ENCODE measurements at regions not wholly inside any gene's neighbourhood (a gene's known extent, or its start where the extent isn't known, plus 50 kb on each side); places are given as distances from the start of the nearest gene placed in this dataset.

- no peak for DNase-seq (ENCODE audit: low read depth in 2 of 2)
Observed at GRCh38 chr3:107428051-107428858, 51.0 kb downstream of the CCDC54 start.

- DNase-seq (ENCODE audit: low read depth in 2 of 2), result peak; percentile 17 to 36
Observed at GRCh38 chr3:107429320-107430181, 52.3 kb downstream of the CCDC54 start.

DNA sequence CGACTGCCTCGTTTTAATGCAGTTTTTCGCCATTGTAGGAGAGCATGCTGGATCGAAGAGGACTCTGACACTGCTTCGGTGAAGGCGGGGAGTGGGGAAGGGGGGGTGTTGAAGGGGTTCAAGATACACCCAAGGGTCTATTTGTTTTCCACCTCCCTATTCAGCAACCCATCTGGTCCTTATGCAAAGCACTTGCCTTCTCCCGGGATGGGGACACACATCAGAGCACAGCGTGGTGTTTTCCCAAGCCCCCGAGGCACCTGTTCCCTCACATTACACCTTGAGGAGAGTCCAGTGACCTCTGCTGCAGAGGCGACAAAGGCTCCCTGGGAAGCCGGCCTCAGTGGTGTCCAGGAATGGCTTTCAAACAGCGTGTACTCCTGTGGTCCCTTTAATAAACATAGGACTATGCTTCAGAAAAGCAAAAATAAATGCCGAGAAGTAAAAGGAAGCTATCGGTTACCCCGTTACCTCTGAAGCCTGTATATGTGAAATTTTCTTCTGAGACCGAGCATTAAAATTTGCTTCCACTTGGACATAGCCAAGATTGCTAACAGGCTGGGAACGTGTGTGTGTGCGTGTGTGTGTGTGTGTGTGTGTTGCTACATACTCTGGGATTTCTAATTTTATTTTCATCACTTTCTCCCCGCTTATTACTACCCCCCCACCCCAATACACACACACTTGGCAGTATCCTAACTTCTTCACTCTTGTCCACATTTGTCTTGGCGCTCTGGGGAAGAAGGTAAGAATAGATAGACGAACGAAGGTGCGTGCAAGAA, 53.2 kb downstream of the CCDC54 start:
- no peak for DNase-seq (ENCODE audit: low read depth in 2 of 2)

DNA sequence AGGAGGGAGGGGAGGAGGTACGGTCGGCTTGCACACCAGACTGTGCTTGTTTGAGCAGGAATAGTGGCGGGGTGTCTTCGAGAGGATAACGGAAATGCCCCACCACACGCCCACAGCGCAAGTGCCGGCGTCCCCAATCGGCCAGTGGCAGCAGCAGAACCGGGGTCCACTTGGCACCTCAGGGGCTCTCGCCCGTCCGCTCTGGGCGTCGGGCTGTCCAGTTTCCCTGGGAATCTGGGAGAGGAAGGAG, 53.7 kb downstream of the CCDC54 start:
- no peak for DNase-seq (ENCODE audit: low read depth in 2 of 2)

GRCh38 chr3:107431246-107432012, 54.2 kb downstream of the CCDC54 start:
- no peak for DNase-seq (ENCODE audit: low read depth in 2 of 2)

DNA sequence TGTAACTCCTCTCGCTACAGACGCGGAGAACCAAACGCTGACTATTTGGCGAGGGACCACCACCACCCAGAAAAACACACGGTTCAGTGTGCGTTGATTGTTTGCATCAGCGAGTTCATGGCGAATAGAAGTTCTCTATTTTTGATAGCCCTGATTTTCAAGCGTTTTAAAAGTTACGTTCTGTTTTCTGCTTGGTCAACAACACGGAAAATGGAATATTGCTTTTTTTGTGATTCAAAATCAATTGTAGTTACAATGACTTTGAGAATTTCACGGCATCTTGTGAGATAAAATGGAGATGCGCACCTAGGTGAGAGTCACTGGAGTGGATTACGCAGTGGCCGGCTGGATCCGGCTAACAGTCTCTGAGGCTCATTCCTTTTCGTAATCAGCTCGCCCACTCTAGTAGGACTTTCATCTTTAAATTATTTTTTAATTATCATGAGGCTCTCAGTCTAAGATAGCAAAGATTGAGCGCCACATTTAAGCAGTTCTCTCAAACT, 54.8 kb downstream of the CCDC54 start:
- no peak for DNase-seq (ENCODE audit: low read depth in 2 of 2)

- no peak for DNase-seq (ENCODE audit: low read depth in 2 of 2)
Observed at GRCh38 chr3:107432646-107433045, 55.4 kb downstream of the CCDC54 start.

GRCh38 chr3:107436029-107436428, 58.8 kb downstream of the CCDC54 start:
- no peak for DNase-seq (ENCODE audit: low read depth in 2 of 2)

DNA sequence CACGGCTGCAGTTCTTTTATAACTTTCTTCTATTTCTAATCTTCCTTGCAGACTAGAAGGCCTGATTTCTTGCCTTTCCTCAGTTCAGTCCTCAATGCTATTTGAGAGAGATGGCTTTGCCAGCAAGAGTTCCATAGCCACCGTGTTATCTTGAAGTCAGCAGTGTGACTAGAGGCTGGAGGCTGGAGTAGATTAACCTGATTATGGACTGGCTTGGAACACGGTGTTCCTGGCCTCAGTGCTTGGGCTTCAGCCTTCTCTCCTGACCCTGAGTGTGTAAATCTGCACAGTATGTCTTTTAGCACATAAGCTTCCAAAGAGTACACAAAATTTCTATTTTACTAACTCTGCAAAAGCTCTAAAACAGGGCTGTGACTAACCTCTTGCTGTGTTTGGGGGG, 61.4 kb downstream of the CCDC54 start:
- no peak for DNase-seq (ENCODE audit: low read depth in 2 of 2)

DNA sequence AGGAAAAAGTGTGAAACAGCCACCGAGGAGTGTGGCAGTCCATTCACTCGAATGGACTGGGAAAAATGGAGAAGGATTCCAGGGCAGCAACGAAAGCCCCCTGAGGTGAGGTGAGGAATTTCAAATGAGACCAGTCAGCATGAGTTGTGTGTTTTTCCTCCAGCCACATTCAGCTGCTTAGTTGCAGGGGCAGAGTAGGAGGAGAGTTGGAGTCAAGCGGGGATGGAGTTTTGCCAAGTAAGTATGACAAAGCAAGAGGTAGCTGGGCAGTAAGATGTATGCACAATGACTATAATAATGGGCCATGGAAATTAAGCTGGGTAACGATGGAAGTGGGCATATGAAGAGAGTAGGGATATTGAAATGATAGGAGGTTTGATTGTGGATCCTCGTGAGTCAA, 64.4 kb downstream of the CCDC54 start:
- DNase-seq (ENCODE audit: low read depth in 2 of 2), result no peak

DNA sequence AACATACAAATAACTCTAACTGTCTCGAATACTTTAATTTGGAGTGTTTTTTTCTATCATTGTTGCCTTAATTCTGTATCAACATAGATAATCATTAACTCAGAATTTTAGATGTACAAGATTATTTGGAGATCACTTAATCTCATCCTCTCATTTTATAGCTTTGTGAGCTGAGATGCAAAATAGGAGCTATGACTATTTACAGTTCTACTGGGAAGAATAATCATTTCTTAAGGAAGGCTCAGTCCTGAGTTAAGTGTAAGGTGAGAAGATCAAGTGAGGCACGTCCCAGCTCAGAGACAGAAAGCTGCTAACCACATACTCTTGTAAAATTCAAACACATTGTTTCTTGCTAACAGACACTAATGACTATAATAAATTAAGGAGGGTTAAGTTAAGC, 66.2 kb downstream of the CCDC54 start:
- DNase-seq (ENCODE audit: low read depth in 2 of 2), result no peak

GRCh38 chr3:107446706-107447105, 69.5 kb downstream of the CCDC54 start:
- DNase-seq (ENCODE audit: low read depth in 2 of 2), result no peak

GRCh38 chr3:107450254-107450893, 72.4 kb upstream of the BBX start:
- DNase-seq (ENCODE audit: low read depth in 2 of 2), result no peak

DNA sequence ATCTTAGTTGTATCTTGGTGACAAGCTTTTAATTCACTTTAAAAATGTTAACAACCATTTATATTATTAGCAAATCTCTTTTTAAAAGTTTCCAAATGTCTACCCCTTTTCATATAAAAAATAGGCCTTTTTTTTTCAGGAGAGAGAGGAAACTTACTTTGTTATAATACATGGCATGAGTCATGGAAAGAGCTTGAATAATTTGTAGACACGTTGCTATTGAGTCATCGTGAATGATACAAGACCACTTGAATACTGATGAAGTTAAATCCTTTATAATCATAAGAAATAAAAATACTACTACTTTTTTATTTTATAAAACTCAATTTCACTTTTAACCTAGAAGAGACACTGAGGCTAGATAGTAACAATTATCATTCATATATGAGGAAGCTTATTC, 70.3 kb upstream of the BBX start:
- no peak for DNase-seq (ENCODE audit: low read depth in 2 of 2)

- DNase-seq (ENCODE audit: low read depth in 2 of 2), result no peak
Observed at GRCh38 chr3:107453504-107453903, 69.3 kb upstream of the BBX start.

DNA sequence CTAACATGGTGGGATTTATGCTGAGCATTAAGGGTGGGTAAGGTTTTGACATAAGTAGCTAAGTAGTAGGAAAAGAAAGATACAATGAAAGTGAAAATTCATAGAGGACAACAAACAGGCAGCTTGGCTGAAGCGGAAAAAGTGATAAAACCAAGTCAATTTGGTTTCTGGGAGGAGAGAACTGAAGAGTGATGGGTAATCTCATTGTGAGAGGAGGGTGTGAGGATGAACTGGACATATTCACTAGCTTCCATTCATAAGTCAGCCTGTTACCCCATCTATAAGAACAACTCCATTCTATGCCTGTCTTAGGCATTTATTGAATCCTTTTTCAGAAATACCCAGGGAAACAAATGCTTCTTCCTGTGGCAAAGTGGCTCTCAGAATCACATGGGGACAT, 67.1 kb upstream of the BBX start:
- no peak for DNase-seq (ENCODE audit: low read depth in 2 of 2)

GRCh38 chr3:107456501-107456900, 66.3 kb upstream of the BBX start:
- DNase-seq (ENCODE audit: low read depth in 2 of 2), result no peak

GRCh38 chr3:107458871-107459270, 63.9 kb upstream of the BBX start:
- DNase-seq (ENCODE audit: low read depth in 2 of 2), result no peak

DNA sequence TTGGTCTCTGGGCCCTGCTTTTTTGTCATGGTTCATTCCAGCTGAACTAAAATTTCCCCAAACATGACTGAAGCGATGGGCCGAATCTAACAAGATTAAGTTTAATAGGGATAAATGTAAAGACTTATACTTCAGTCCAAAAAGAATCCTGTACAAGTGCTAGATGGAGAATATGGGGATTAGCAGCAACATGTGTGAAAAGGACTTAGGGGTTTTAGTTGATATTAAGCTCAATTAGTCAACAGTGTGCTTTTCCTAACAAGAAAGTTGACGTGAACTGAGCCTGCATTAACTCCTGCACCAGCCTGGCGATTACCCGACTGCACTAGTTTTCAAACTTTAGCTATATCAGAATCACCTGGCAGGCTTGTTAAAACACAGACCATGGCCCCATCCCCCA, 61.0 kb upstream of the BBX start:
- no peak for DNase-seq (ENCODE audit: low read depth in 2 of 2)

DNA sequence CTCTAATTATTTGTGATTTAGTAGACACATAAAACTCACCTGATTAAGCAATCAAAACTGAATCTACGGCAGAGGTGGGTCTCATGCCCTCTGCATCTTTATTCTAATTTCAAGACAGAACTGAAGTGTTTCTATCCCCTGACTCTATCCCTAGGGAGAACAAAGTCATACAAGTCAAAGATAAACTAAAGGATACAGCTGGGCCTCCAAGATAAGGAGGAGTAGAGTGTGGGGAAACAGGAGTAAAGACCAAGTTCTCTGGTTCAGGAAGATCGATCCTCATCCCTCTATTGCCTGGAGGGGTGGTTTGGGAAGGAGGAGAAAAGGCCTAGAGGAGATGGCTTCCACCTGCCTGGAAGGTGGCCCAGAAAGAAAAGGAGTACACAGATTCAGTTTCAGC, 58.7 kb upstream of the BBX start:
- no peak for DNase-seq (ENCODE audit: low read depth in 2 of 2)

GRCh38 chr3:107465064-107465631, 57.6 kb upstream of the BBX start:
- DNase-seq (ENCODE audit: low read depth in 2 of 2), result no peak

Data from stimulated activated CD4-positive, alpha-beta T cell treated with anti-CD3 and anti-CD28 coated beads, Interleukin-1b, Interleukin-23, amount 100 ng/mL, for 1 hour (primary cell).